ENCODE measurements at regions not wholly inside any gene's neighbourhood (a gene's known extent, or its start where the extent isn't known, plus 50 kb on each side); places are given as distances from the start of the nearest gene placed in this dataset.

DNA sequence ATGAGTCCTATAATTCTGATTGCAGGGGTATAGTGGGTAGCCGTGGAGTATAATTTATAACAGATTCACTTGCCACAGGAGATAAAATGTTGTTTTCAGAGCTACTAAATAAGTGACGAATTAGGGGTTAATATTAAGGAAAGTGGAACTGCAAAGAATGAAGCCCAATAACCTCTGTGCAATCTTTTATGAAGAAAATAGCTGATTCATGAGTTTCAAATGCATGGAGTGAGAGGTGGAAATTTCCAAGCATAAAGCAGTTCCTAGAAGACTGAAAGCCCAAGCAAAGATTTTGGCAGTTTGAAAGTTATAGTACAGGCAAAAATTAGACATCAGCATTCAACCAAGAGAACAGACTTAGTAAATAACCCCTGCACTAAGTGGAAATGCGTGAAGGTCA lies 1782.4 kb upstream of the PCDH10 start:
- Histone ChIP-seq H3K4me1 (ENCODE audit: insufficient read depth) (no peaks in the 10 kb centered on the region), H3K36me3 (replicated peaks; ENCODE audit: insufficient read depth, low read depth) (no peaks in the 10 kb centered on the region), H3K4me2 (no peak overlapping the region), H3K9me3 (ENCODE audit: low read depth) (no peaks in the 10 kb centered on the region), H2AFZ (peak overlapping the region; percentile 17), H3K9me2 (replicated peaks; ENCODE audit: insufficient read depth) (no peaks in the 10 kb centered on the region), H4K20me1 (ENCODE audit: insufficient read depth, poor library complexity, severe bottlenecking) (no peaks in the 10 kb centered on the region), H3K27ac (no peak overlapping the region), H3K27me3 (no peaks in the 10 kb centered on the region), H3K4me3 (no peak overlapping the region), H3K79me2 (no peaks in the 10 kb centered on the region)
- no peak for DNase-seq (ENCODE audit: low spot score)
- TF ChIP-seq EZH2phosphoT487 (IDR thresholded peaks at IDR 0.05; ENCODE audit: low read depth, severe bottlenecking, unreplicated experiment) = no peak
- TF ChIP-seq, protein P1, sequence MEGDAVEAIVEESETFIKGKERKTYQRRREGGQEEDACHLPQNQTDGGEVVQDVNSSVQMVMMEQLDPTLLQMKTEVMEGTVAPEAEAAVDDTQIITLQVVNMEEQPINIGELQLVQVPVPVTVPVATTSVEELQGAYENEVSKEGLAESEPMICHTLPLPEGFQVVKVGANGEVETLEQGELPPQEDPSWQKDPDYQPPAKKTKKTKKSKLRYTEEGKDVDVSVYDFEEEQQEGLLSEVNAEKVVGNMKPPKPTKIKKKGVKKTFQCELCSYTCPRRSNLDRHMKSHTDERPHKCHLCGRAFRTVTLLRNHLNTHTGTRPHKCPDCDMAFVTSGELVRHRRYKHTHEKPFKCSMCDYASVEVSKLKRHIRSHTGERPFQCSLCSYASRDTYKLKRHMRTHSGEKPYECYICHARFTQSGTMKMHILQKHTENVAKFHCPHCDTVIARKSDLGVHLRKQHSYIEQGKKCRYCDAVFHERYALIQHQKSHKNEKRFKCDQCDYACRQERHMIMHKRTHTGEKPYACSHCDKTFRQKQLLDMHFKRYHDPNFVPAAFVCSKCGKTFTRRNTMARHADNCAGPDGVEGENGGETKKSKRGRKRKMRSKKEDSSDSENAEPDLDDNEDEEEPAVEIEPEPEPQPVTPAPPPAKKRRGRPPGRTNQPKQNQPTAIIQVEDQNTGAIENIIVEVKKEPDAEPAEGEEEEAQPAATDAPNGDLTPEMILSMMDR (IDR thresholded peaks at IDR 0.05; ENCODE audit: poor library complexity) = no peak
- TF ChIP-seq EZH2 (IDR thresholded peaks at IDR 0.05; ENCODE audit: borderline replicate concordance) = no peak
- WGBS (ENCODE audit: low lambda C conversion rate, missing lambda C conversion rate) = 70% methylated on average over 3 of the region's 3 CpGs

DNA sequence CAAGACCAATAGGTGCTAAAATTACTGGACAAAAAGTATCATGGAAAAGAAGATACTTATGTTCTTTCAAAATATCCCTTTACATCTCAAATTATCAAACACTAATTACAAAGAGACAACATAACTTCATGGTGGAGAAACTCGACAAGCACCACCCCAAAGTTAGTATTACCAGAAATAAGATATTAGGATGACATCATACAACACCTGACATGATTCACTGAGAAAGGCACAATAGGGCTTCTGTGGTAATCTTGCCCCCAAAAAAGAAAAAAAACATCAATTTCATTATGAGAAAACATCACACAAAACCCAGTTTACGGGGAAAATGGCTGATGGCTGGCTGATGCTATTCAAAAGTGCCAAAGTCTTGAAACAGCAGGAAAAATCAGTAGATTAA lies 1781.7 kb upstream of the PCDH10 start:
- Histone ChIP-seq H3K4me3 (no peak overlapping the region), H4K20me1 (ENCODE audit: insufficient read depth, poor library complexity, severe bottlenecking) (no peaks in the 10 kb centered on the region), H3K36me3 (replicated peaks; ENCODE audit: insufficient read depth, low read depth) (no peaks in the 10 kb centered on the region), H3K9me2 (replicated peaks; ENCODE audit: insufficient read depth) (no peaks in the 10 kb centered on the region), H3K27me3 (no peaks in the 10 kb centered on the region), H3K79me2 (no peaks in the 10 kb centered on the region), H3K9me3 (ENCODE audit: low read depth) (no peaks in the 10 kb centered on the region), H2AFZ (no peak overlapping the region), H3K27ac (no peak overlapping the region), H3K4me2 (no peak overlapping the region), H3K4me1 (ENCODE audit: insufficient read depth) (no peaks in the 10 kb centered on the region)
- no peak for DNase-seq (ENCODE audit: low spot score)
- no peak for TF ChIP-seq EZH2 (IDR thresholded peaks at IDR 0.05; ENCODE audit: borderline replicate concordance)
- TF ChIP-seq, protein P1 (IDR thresholded peaks at IDR 0.05; ENCODE audit: poor library complexity) = no peak
- no peak for TF ChIP-seq EZH2phosphoT487 (IDR thresholded peaks at IDR 0.05; ENCODE audit: low read depth, severe bottlenecking, unreplicated experiment)
- WGBS (ENCODE audit: low lambda C conversion rate, missing lambda C conversion rate) = 97% methylated on average over 2 of the region's 2 CpGs

DNA sequence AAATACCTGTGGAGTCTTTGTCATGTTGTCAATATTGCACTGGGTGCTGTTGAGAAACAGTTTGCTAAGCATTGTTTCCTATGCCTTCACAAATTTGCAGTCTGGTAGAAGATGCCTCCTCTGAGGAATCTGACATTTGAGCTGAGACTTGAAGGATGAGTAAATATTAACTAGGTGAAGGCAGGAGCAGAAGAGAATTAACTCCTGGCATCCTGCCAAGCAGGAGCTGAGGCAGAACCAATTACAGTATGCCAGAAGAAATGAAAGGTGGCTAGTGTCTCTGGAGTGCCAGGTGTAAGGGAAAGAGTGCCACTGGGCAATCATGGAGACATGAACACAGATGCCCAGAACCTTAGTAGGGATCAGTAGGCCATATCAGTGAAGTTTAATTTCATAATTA lies 1778.2 kb upstream of the PCDH10 start:
- TF ChIP-seq, protein P1 (IDR thresholded peaks at IDR 0.05; ENCODE audit: poor library complexity) = no peak
- no peak for TF ChIP-seq EZH2phosphoT487 (IDR thresholded peaks at IDR 0.05; ENCODE audit: low read depth, severe bottlenecking, unreplicated experiment)
- no peak for TF ChIP-seq EZH2 (IDR thresholded peaks at IDR 0.05; ENCODE audit: borderline replicate concordance)
- no peaks in the 10 kb centered on the region for H3K9me3 ChIP-seq (ENCODE audit: low read depth)
- peak; percentile 39 for DNase-seq (ENCODE audit: low spot score)

DNA sequence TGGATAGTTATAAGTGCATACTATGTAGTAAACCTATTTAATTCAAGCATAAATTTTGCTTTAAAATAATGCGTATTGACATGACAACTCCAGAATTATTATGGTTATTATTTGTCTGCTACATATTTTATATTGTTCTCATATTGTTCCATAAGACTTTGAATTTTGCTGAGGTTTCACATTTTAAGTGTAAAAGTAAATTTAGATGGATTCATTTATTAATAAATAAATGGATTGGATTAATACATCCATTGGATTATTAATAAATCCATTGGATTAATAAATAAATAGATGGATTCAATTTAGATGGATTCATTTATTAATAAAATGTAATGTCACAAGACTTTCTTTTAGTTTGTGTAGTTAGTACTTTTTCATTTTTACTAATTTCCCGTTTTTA lies 1768.0 kb upstream of the PCDH10 start:
- no peak overlapping the region for H3K27ac ChIP-seq
- WGBS (ENCODE audit: low lambda C conversion rate, missing lambda C conversion rate) = 83% methylated on average over 2 of the region's 2 CpGs

More for the DNA sequence above, 1778.2 kb upstream of the PCDH10 start:
- Histone ChIP-seq H3K9me2 (replicated peaks; ENCODE audit: insufficient read depth) (no peaks in the 10 kb centered on the region), H3K79me2 (no peaks in the 10 kb centered on the region), H3K27me3 (no peaks in the 10 kb centered on the region), H3K36me3 (replicated peaks; ENCODE audit: insufficient read depth, low read depth) (no peaks in the 10 kb centered on the region), H3K27ac (no peak overlapping the region), H3K4me2 (no peak overlapping the region), H4K20me1 (ENCODE audit: insufficient read depth, poor library complexity, severe bottlenecking) (no peaks in the 10 kb centered on the region), H3K4me3 (no peak overlapping the region), H3K4me1 (ENCODE audit: insufficient read depth) (no peaks in the 10 kb centered on the region), H2AFZ (no peak overlapping the region)

More for the DNA sequence above, 1768.0 kb upstream of the PCDH10 start:
- no peak for DNase-seq (ENCODE audit: low spot score)
- H3K27me3 ChIP-seq = no peaks in the 10 kb centered on the region
- no peaks in the 10 kb centered on the region for H3K36me3 ChIP-seq (replicated peaks; ENCODE audit: insufficient read depth, low read depth)
- H3K9me3 ChIP-seq (ENCODE audit: low read depth) = no peaks in the 10 kb centered on the region
- TF ChIP-seq, protein P1 (IDR thresholded peaks at IDR 0.05; ENCODE audit: poor library complexity) = no peak
- TF ChIP-seq EZH2phosphoT487 (IDR thresholded peaks at IDR 0.05; ENCODE audit: low read depth, severe bottlenecking, unreplicated experiment) = no peak
- no peak for TF ChIP-seq EZH2 (IDR thresholded peaks at IDR 0.05; ENCODE audit: borderline replicate concordance)
- H3K9me2 ChIP-seq (replicated peaks; ENCODE audit: insufficient read depth) = no peaks in the 10 kb centered on the region
- H3K4me1 ChIP-seq (ENCODE audit: insufficient read depth) = no peaks in the 10 kb centered on the region
- H3K79me2 ChIP-seq = no peaks in the 10 kb centered on the region
- no peak overlapping the region for H2AFZ ChIP-seq
- H4K20me1 ChIP-seq (ENCODE audit: insufficient read depth, poor library complexity, severe bottlenecking) = no peaks in the 10 kb centered on the region
- H3K4me3 ChIP-seq = no peak overlapping the region
- H3K4me2 ChIP-seq = no peak overlapping the region

Measured in hepatocyte (in vitro differentiated cells).